SKM-1 (cell line): ENCODE measurements at regions not wholly inside any gene's neighbourhood (a gene's known extent, or its start where the extent isn't known, plus 50 kb on each side); places are given as distances from the start of the nearest gene placed in this dataset.
"Not testable (repeated sequence)": the region's sequence is repeated elsewhere in the genome, so short reads cannot be mapped to it uniquely, and the experiment has no call there.

Experiments
- DNase-seq: peaks from one replicate; lab custom pipeline; 2025; ENCODE audit not compliant: unreplicated experiment; lab: John Stamatoyannopoulos, UW

- not testable (repeated sequence) for DNase-seq
Observed at GRCh38 chr3:124651416-124651815, 78.8 kb upstream of the UMPS start.

- DNase-seq, result no peak
Observed at GRCh38 chr3:124652009-124652408, 78.2 kb upstream of the UMPS start.

- DNase-seq, result no peak
Observed at GRCh38 chr3:124653071-124653796, 77.0 kb upstream of the UMPS start.

DNA sequence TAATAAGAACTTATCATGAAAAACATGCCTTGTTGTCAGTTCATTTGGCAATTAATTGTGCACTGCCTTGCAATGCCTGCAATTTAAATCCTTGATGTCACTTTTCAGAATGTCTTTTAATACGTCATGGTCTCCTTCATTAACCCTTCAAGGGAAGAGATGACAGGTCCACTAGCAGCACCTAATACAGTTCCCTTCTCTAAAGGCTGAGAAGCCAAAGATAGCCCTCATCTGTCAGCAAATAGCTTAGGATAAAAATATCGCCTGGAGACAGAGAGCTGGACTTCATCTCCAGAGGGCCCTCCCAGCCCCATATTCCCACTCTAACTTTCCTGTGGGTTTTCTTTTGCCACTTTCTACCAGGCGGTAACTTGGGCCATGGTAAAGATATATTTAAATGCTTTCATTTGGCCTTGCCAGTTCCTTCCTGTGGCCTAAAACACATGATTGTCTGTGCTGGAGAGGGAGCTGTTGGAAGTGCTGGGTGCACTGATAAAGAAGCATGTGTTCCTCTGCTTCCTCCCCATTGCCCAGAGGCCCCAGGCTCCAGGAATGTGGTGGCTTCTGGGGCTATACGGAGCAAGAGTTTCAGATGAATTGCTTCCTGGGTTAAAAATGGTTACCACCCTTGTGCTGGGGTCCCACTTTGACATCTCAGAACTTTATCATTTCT lies 76.3 kb upstream of the UMPS start:
- DNase-seq, result no peak

- DNase-seq, result no peak
Observed at GRCh38 chr3:124654470-124654845, 75.8 kb upstream of the UMPS start.

DNA sequence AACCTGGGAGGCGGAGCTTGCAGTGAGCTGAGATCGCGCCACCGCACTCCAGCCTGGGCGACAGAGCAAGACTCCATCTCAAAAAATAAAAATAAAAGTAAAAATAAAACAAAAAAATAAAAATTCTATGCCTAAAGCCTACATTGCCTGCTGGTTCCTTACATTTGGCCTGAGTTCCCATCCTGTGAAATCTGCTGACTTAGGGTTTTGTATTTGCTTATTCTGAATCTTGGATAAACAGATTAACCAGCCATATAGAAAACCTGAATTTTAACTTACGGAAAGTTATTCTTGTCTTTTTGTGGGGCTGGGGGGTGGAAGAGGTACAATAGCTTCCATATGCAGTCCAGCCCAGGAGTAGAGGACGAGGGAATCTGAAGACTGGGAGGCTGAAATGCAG lies 73.7 kb upstream of the UMPS start:
- DNase-seq, result no peak

DNA sequence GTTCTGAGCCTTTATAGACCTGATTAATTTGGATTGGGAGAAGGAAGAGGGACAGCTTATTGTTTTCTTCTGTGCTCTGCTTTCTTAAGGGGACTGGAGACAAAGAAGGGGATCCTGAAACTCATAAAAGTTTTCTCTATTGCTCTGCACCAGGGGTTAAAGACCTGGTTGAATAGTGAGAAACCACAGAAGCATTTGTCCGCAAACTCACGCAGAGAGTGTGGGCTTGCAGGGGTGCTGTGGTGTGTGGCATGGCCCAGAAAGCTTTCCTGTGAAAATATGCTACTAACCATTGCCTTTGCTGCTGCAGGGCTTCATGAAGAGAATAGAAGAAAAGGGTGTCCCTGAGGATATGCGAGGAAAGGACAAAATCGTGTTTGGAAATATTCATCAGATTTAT lies 73.1 kb upstream of the UMPS start:
- DNase-seq, result no peak

- no peak for DNase-seq
Observed at GRCh38 chr3:124658270-124658669, 72.0 kb upstream of the UMPS start.

GRCh38 chr3:124659175-124659574 lies 71.1 kb upstream of the UMPS start:
- DNase-seq, result no peak

GRCh38 chr3:124660599-124660998 lies 69.7 kb upstream of the UMPS start:
- no peak for DNase-seq

DNA sequence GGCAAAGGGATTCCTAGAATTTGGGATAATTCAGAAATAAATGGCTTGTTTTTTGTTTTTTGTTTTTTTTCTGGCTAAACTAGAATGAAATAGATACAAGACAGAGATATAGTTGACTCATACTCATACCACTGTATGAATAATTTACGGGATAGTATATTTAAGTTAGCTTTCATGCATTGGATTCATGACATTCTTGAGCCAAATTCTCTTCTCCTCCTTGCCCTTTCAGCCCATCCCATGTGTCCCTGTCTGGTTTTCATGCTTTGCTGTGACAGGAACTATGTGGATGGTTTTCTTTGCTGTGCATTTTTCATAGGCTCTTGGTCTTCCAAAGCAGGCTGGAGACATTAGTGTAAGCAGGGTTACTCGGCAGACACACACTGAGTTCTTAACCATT lies 66.6 kb upstream of the UMPS start:
- DNase-seq, result no peak

DNA sequence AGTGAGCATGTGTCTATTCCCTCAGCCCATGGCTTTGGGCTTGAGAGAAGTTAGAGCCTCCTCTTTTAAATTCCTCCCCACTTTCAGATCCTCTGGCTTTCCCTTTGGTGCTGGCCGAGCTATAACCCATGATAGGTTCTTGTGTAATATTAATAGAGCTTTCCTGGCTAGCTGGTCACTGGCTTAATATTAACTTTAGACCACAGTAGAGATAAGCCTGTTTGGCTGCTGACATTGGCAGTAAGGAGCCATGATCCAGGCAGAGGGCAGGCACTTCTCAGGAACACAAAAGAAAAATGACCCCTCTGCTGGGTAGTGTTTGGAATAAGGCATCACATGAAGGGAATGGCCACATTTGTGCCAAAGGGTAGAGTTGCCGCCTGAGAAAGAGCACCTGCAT lies 65.4 kb upstream of the UMPS start:
- DNase-seq, result no peak

GRCh38 chr3:124666067-124666466 lies 64.2 kb upstream of the UMPS start:
- DNase-seq, result no peak

- DNase-seq, result no peak
Observed at GRCh38 chr3:124669470-124669869, 60.8 kb upstream of the UMPS start.

DNA sequence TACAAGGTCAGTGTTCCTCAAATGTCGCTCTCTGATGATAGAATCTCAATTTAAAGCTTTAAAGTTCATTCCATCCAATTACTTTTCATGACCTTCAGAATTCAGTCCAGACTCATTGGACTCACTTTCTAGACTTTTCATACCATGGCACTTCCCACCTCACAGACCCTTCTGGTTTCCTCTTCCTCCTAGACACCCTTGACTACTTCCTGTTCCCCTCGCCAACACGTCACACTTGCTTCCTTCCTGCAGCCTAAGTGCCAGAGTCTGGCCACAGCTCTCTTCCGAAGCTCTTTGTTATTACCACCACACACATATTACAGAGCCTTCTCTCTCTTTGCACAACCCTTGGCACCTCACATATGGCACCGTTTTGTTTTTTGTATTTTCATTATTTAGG lies 59.1 kb upstream of the UMPS start:
- DNase-seq, result no peak

GRCh38 chr3:124674336-124674735 lies 55.9 kb upstream of the UMPS start:
- no peak for DNase-seq

GRCh38 chr3:124676236-124676635 lies 54.0 kb upstream of the UMPS start:
- DNase-seq, result no peak

- no peak for DNase-seq
Observed at GRCh38 chr3:124679048-124679638, 51.1 kb upstream of the UMPS start.
